ENCODE measurements at regions not wholly inside any gene's neighbourhood (a gene's known extent, or its start where the extent isn't known, plus 50 kb on each side); places are given as distances from the start of the nearest gene placed in this dataset.

GRCh38 chr4:185945906-185946305 is 123.0 kb upstream of the TLR3 start:
- Histone ChIP-seq H4K8ac (ENCODE audit: extremely low read depth, insufficient read depth, low read length) (no peak overlapping the region), H4K5ac (ENCODE audit: insufficient read length, low read depth, low read length) (no peak overlapping the region), H4K91ac (replicated peaks; ENCODE audit: insufficient read length, low read length) (no peak overlapping the region), H2BK5ac (ENCODE audit: low read depth, low read length) (no peak overlapping the region), H2BK120ac (replicated peaks; ENCODE audit: low read depth, low read length) (no peak overlapping the region), H3K23ac (ENCODE audit: insufficient read length) (no peak overlapping the region), H3K9ac (replicated peaks in 1 of 4; ENCODE audit: extremely low read depth in 1 of 4, low read depth in 3 of 4, low read length in 3 of 4) (no peak overlapping the region), H2BK20ac (ENCODE audit: low read length) (no peak overlapping the region), H3K36me3 (ENCODE audit: control insufficient read depth in 2 of 4, insufficient read depth in 4 of 4, low read length in 3 of 4) (no peaks in the 10 kb centered on the region), H2BK15ac (ENCODE audit: low read length) (peak overlapping the region; percentile 13; the same call in 1 of the 2 replicates), H2BK12ac (ENCODE audit: low read depth, low read length) (no peak overlapping the region), H3K4ac (replicated peaks; ENCODE audit: insufficient read length, low read depth, low read length) (no peak overlapping the region), H3K79me2 (ENCODE audit: control insufficient read depth in 1 of 2, insufficient read depth in 2 of 2, low read length in 2 of 2) (no peaks in the 10 kb centered on the region), H3K18ac (ENCODE audit: extremely low read depth, low read length) (no peak overlapping the region), H3K23me2 (ENCODE audit: low read depth, low read length) (no peaks in the 10 kb centered on the region), H3K27me3 (replicated peaks in 1 of 4; ENCODE audit: control insufficient read depth in 3 of 4, extremely low read depth in 1 of 4, insufficient read depth in 3 of 4, low read length in 3 of 4) (no peaks in the 10 kb centered on the region), H2AFZ (ENCODE audit: low read length) (no peak overlapping the region), H3K9me3 (ENCODE audit: insufficient read depth in 2 of 2, low read depth in 1 of 2, low read length in 1 of 2) (no peaks in the 10 kb centered on the region), H3K4me2 (ENCODE audit: insufficient read depth in 1 of 2, low read depth in 2 of 2, low read length in 2 of 2) (no peak overlapping the region), H3K79me1 (ENCODE audit: low read depth, low read length) (no peaks in the 10 kb centered on the region), H3K4me1 (replicated peaks in 1 of 4; ENCODE audit: control insufficient read depth in 3 of 4, insufficient read depth in 4 of 4, low read length in 3 of 4) (no peaks in the 10 kb centered on the region), H4K20me1 (replicated peaks in 1 of 2; ENCODE audit: control insufficient read depth in 1 of 2, insufficient read depth in 2 of 2, low read length in 2 of 2) (no peaks in the 10 kb centered on the region), H3K27ac (ENCODE audit: low read depth, low read length) (no peak overlapping the region), H3K14ac (ENCODE audit: insufficient read length) (no peak overlapping the region), H3K56ac (replicated peaks; ENCODE audit: insufficient read length, low read depth, low read length) (no peak overlapping the region), H3K4me3 (ENCODE audit: extremely low read depth in 1 of 4, insufficient read depth in 2 of 4, low read depth in 3 of 4, low read length in 4 of 4) (no peak overlapping the region), H2AK5ac (ENCODE audit: low read depth, low read length) (no peak overlapping the region)
- WGBS, 2 experiments (ENCODE audit: extremely low coverage in 1 of 2, insufficient coverage in 1 of 2, insufficient read length in 1 of 2, insufficient replicate concordance in 2 of 2, low coverage in 1 of 2, low lambda C conversion rate in 2 of 2, missing lambda C conversion rate in 1 of 2), result 100% methylated on average over 2 of the region's 3 CpGs; no CpG with 5 or more reads in 1 of the 2 experiments
- ChIA-PET CTCF (ENCODE audit: partially characterized antibody) (no interaction called here), POLR2A (ENCODE audit: partially characterized antibody) (no interaction called here)
- no peak for DNase-seq (ENCODE audit: low read depth in 1 of 2, low spot score in 2 of 2)
- no peak for FAIRE-seq
- TF ChIP-seq RBBP5 (IDR thresholded peaks at IDR 0.05; ENCODE audit: borderline replicate concordance, low read depth, low read length), result no peak
- no peak for TF ChIP-seq BACH1 (IDR thresholded peaks at IDR 0.05; ENCODE audit: low read length)
- no peak for TF ChIP-seq PHF8 (conservative IDR thresholded peaks at IDR 0.05; ENCODE audit: low read depth, low read length)
- TF ChIP-seq POU5F1 (IDR thresholded peaks at IDR 0.05; ENCODE audit: low read depth, low read length), result no peak
- TF ChIP-seq NANOG (IDR thresholded peaks at IDR 0.05; ENCODE audit: insufficient read depth, low read depth, low read length, poor library complexity, severe bottlenecking), result no peak
- no peak for TF ChIP-seq TBP (IDR thresholded peaks at IDR 0.05; ENCODE audit: low read depth, low read length)
- no peak for TF ChIP-seq CTCF (IDR thresholded peaks at IDR 0.05; ENCODE audit: control extremely low read depth in 1 of 3, insufficient read depth in 1 of 3, low read depth in 1 of 3, low read length in 3 of 3)
- TF ChIP-seq CBX8 (IDR thresholded peaks at IDR 0.05; ENCODE audit: borderline replicate concordance, low read depth, low read length), result no peak
- no peak for TF ChIP-seq RNF2 (IDR thresholded peaks at IDR 0.05; ENCODE audit: borderline replicate concordance, low read depth, low read length, missing control alignments, poor library complexity, severe bottlenecking)
- no peak for TF ChIP-seq TAF7 (optimal IDR thresholded peaks at IDR 0.05; ENCODE audit: borderline replicate concordance, low read depth, low read length)
- TF ChIP-seq SUZ12 (IDR thresholded peaks at IDR 0.05; ENCODE audit: low read length), result no peak
- TF ChIP-seq SIRT6 (IDR thresholded peaks at IDR 0.05; ENCODE audit: low read length), result no peak

All from H1 (cell line).